GM23338 (cell line): ENCODE measurements at regions not wholly inside any gene's neighbourhood (a gene's known extent, or its start where the extent isn't known, plus 50 kb on each side); places are given as distances from the start of the nearest gene placed in this dataset.
"Not testable (repeated sequence)": the region's sequence is repeated elsewhere in the genome, so short reads cannot be mapped to it uniquely, and the experiment has no call there.

Experiments
- CREB1 ChIP-seq: fragments of 250-450 bp; sonication (Bioruptor Pico); IDR thresholded peaks from 2 replicates; pipeline ENCODE4 v1.5.0; 2020; ENCODE audit warnings: low read depth, mild to moderate bottlenecking, moderate library complexity
- CTCF ChIP-seq, 2 experiments: fragments of 200-600 bp in 1 of 2; sonication (generic) in 1 of 2; conservative IDR thresholded peaks; 2 replicates each; pipeline versions ENCODE4 v1.5.1 to v1.6.1; 2016 to 2017; ENCODE audit warnings: antibody characterized with exemption in 2 of 2, low read depth in 2 of 2, mild to moderate bottlenecking in 2 of 2, moderate library complexity in 1 of 2
- EZH2 ChIP-seq: fragments of 200-600 bp; sonication (generic); IDR thresholded peaks from one replicate; pipeline ENCODE4 v1.8.0; 2017; ENCODE audit warnings: antibody characterized with exemption, mild to moderate bottlenecking, low read depth; ENCODE audit not compliant: unreplicated experiment
- EZH2phosphoT487 ChIP-seq: fragments of 200-600 bp; sonication (generic); IDR thresholded peaks from one replicate; pipeline ENCODE4 v1.8.1; 2018; ENCODE audit warnings: antibody characterized with exemption; ENCODE audit not compliant: unreplicated experiment
- POLR2AphosphoS5 ChIP-seq: IDR thresholded peaks from 2 replicates; pipeline ENCODE4 v1.6.1; 2016; ENCODE audit warnings: antibody characterized with exemption, low read depth
- REST ChIP-seq: IDR thresholded peaks from one replicate; pipeline ENCODE4 v1.6.1; 2018; ENCODE audit warnings: antibody characterized with exemption; ENCODE audit not compliant: unreplicated experiment

- TF ChIP-seq CTCF (conservative IDR thresholded peaks at IDR 0.05; ENCODE audit: low read depth in 2 of 2); EZH2; EZH2phosphoT487; POLR2AphosphoS5; CREB1 (CRISPR knock-in tag); REST: not testable (repeated sequence)
Measured at GRCh38 chr1:148044495-148044894, 107.6 kb downstream of the NBPF11 start.
